Trophoblast cell (in vitro differentiated cells and primary cell): ENCODE measurements at regions not wholly inside any gene's neighbourhood (a gene's known extent, or its start where the extent isn't known, plus 50 kb on each side); places are given as distances from the start of the nearest gene placed in this dataset.

Experiments
- DNase-seq, 2 donors: peaks; one replicate each; pipeline ENCODE4 v3.0.0-alpha.2; 2016
- H2AFZ ChIP-seq: 2 replicates; pipeline ENCODE4 v1.6.1; 2013; ENCODE audit warnings: low read length, moderate library complexity, mild to moderate bottlenecking; ENCODE audit not compliant: insufficient read depth, poor library complexity
- H2AK5ac ChIP-seq: 2 replicates; pipeline ENCODE4 v1.6.1; 2013; ENCODE audit warnings: mild to moderate bottlenecking, low read length
- H2BK120ac ChIP-seq: 2 replicates; pipeline ENCODE4 v1.6.1; 2013; ENCODE audit warnings: low read length, mild to moderate bottlenecking, moderate library complexity; ENCODE audit not compliant: insufficient read depth, poor library complexity
- H2BK12ac ChIP-seq: 2 replicates; pipeline ENCODE4 v1.6.1; 2013; ENCODE audit warnings: mild to moderate bottlenecking, low read length, moderate library complexity
- H2BK5ac ChIP-seq: 2 replicates; pipeline ENCODE4 v1.6.1; 2013; ENCODE audit warnings: low read length, low read depth, moderate library complexity, mild to moderate bottlenecking; ENCODE audit not compliant: poor library complexity
- H3K14ac ChIP-seq: 2 replicates; pipeline ENCODE4 v1.6.1; 2013; ENCODE audit warnings: mild to moderate bottlenecking, low read length
- H3K18ac ChIP-seq: 2 replicates; pipeline ENCODE4 v1.6.1; 2013; ENCODE audit warnings: mild to moderate bottlenecking, low read length
- H3K23ac ChIP-seq: 2 replicates; pipeline ENCODE4 v1.6.1; 2013; ENCODE audit warnings: low read length
- H3K27ac ChIP-seq: 2 replicates; pipeline ENCODE4 v1.5.1; 2013; ENCODE audit warnings: low read depth, mild to moderate bottlenecking, inconsistent platforms, low read length, moderate library complexity
- H3K27me3 ChIP-seq: 2 replicates; pipeline ENCODE4 v1.6.1; 2013; ENCODE audit warnings: inconsistent platforms, mild to moderate bottlenecking, low read length, moderate library complexity; ENCODE audit not compliant: insufficient read depth
- H3K36me3 ChIP-seq, 2 experiments: 1 replicate in 1 of 2; 2 replicates in 1 of 2; pipeline ENCODE4 v1.6.1; 2013; ENCODE audit warnings: low read length in 2 of 2, mild to moderate bottlenecking in 2 of 2, moderate library complexity in 1 of 2; ENCODE audit not compliant: insufficient read depth in 2 of 2, control insufficient read depth in 1 of 2
- H3K4ac ChIP-seq: 2 replicates; pipeline ENCODE4 v1.6.1; 2013; ENCODE audit warnings: low read depth, mild to moderate bottlenecking, low read length, moderate library complexity
- H3K4me1 ChIP-seq, 2 experiments: 1 replicate in 1 of 2; 2 replicates in 1 of 2; pipeline ENCODE4 v1.6.1; 2013; ENCODE audit warnings: low read length in 2 of 2, mild to moderate bottlenecking in 2 of 2, moderate library complexity in 1 of 2; ENCODE audit not compliant: insufficient read depth in 2 of 2, control insufficient read depth in 1 of 2
- H3K4me2 ChIP-seq: 2 replicates; pipeline ENCODE4 v1.6.1; 2013; ENCODE audit warnings: inconsistent platforms, mild to moderate bottlenecking, low read length, moderate library complexity
- H3K4me3 ChIP-seq: 2 replicates; pipeline ENCODE4 v1.5.1; 2013; ENCODE audit warnings: mild to moderate bottlenecking, low read depth, low read length, inconsistent platforms
- H3K79me1 ChIP-seq: one replicate; pipeline ENCODE4 v1.6.1; 2013; ENCODE audit warnings: low read length
- H3K79me2 ChIP-seq: 2 replicates; pipeline ENCODE4 v1.6.1; 2013; ENCODE audit warnings: low read length, mild to moderate bottlenecking; ENCODE audit not compliant: control insufficient read depth, insufficient read depth, poor library complexity
- H3K9ac ChIP-seq: 2 replicates; pipeline ENCODE4 v1.6.1; 2013; ENCODE audit warnings: mild to moderate bottlenecking, low read length
- H3K9me3 ChIP-seq: 2 replicates; pipeline ENCODE4 v1.6.1; 2013; ENCODE audit warnings: low read depth, mild to moderate bottlenecking, control low read depth, inconsistent platforms, low read length; ENCODE audit not compliant: insufficient read depth
- H4K12ac ChIP-seq: 2 replicates; pipeline ENCODE4 v1.6.1; 2013; ENCODE audit warnings: low read depth, mild to moderate bottlenecking, low read length, moderate library complexity
- H4K8ac ChIP-seq: 2 replicates; pipeline ENCODE4 v1.6.1; 2013; ENCODE audit warnings: low read depth, mild to moderate bottlenecking, low read length, moderate library complexity
- H4K91ac ChIP-seq: one replicate; pipeline ENCODE4 v1.6.1; 2013; ENCODE audit warnings: low read depth, mild to moderate bottlenecking, low read length, moderate library complexity
- WGBS: extraction: QIAGEN DNeasy Blood & Tissue Kit; methylation state at CpG from one replicate; pipeline ENCODE4 v1.1.7; 2013; ENCODE audit warnings: missing lambda C conversion rate; ENCODE audit not compliant: insufficient read length, insufficient coverage; ENCODE audit errors: extremely low coverage; 5-methylcytosine and 5-hydroxymethylcytosine counted together

DNA sequence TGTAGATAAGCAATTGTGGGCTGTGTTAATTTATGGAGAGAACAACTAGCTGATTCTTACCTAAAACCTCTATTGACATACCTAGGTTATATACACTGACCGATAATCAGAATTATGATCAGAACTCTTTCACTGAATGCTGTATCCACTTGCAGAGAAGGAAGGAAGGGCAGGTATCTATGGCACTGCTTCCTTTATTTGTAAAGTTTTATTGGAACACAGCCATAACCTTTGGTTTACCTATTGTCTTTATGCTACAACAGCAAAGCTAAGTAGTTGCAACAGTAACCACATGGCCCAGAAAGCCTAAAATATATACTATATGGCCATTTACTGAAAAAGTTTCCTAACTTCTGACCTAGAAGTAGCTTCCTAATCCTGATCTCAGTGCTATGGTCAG is 358.9 kb upstream of the ARID1B start:
- Histone ChIP-seq H3K4me3 (no peak overlapping the region), H4K12ac (no peak overlapping the region), H3K23ac (no peak overlapping the region), H2AK5ac (no peak overlapping the region), H2BK5ac (no peak overlapping the region), H3K27me3 (no peaks in the 10 kb centered on the region), H3K18ac (no peak overlapping the region), H4K91ac (no peak overlapping the region), H3K4me2 (no peak overlapping the region), H3K27ac (no peak overlapping the region), H3K9me3 (peaks cover 13% of the 10 kb centered on the region), H2AFZ (no peak overlapping the region), H3K79me1 (no peaks in the 10 kb centered on the region), H3K36me3 (no peaks in the 10 kb centered on the region), H3K79me2 (no peaks in the 10 kb centered on the region), H2BK12ac (no peak overlapping the region), H3K4ac (no peak overlapping the region), H3K14ac (no peak overlapping the region), H3K9ac (no peak overlapping the region), H2BK120ac (no peak overlapping the region), H3K4me1 (no peaks in the 10 kb centered on the region), H4K8ac (no peak overlapping the region)
- WGBS = no CpG with 5 or more reads among the region's 1 CpG
- DNase-seq = no peak

DNA sequence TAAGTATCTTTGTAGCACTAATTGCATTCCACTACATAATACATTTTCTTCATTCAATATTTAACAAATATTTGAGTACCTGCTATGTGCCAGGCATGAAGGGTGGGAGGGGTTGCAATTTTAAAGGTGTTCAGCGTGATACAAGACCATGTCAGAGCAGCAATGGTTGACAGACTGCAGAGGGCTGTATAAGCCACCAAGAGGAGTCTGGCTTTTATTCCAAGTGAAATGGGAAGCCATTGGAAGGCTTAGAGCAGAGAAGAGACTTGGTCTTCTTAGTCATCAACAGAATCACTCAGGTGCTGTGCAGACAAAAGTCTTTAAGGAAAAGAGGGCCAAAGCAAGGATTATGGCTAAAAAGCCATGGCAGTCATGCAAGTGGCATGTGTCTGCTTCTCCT is 360.8 kb upstream of the ARID1B start:
- H3K23ac ChIP-seq = no peak overlapping the region
- no peak overlapping the region for H4K91ac ChIP-seq
- no peak overlapping the region for H4K8ac ChIP-seq
- H3K36me3 ChIP-seq = no peaks in the 10 kb centered on the region
- H2BK5ac ChIP-seq = no peak overlapping the region
- H2BK12ac ChIP-seq = no peak overlapping the region
- no peak overlapping the region for H3K4me2 ChIP-seq
- no peak overlapping the region for H3K18ac ChIP-seq
- no peaks in the 10 kb centered on the region for H3K4me1 ChIP-seq
- no peaks in the 10 kb centered on the region for H3K27me3 ChIP-seq
- H3K4ac ChIP-seq = no peak overlapping the region
- H3K9ac ChIP-seq = no peak overlapping the region
- no peak overlapping the region for H4K12ac ChIP-seq
- no peak overlapping the region for H3K14ac ChIP-seq
- H3K79me2 ChIP-seq = no peaks in the 10 kb centered on the region
- no peak overlapping the region for H2AFZ ChIP-seq
- H2BK120ac ChIP-seq = no peak overlapping the region
- no peak overlapping the region for H2AK5ac ChIP-seq
- H3K4me3 ChIP-seq = no peak overlapping the region
- H3K9me3 ChIP-seq = peaks cover 3% of the 10 kb centered on the region
- no peak overlapping the region for H3K27ac ChIP-seq
- peak in 1 of 2 donors; percentile 37 for DNase-seq
- no CpG with 5 or more reads among the region's 1 CpG for WGBS
- H3K79me1 ChIP-seq = no peaks in the 10 kb centered on the region

DNA sequence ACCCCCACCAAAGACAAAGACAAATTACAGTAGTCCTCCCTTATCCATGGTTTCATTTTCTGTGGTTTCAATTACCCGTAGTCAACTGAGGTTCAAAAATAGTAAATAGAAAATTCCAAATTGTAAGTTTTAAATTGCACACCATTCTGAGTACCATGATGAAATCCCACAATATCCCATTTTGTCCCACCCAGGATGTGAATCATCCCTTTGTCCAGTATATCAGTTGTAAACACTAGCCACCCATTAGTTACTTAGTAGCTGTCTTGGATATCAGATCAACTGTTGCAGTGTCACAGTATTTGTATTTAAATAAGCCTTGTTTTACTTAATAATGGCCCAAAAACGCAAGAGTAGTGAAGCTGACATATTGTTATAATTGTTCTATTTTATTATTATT is 364.0 kb upstream of the ARID1B start:
- Histone ChIP-seq H3K9me3 (no peaks in the 10 kb centered on the region), H2AK5ac (no peak overlapping the region), H3K79me2 (no peaks in the 10 kb centered on the region), H3K4me2 (no peak overlapping the region), H3K27me3 (no peaks in the 10 kb centered on the region), H4K8ac (no peak overlapping the region), H3K4me1 (no peaks in the 10 kb centered on the region), H2BK120ac (no peak overlapping the region), H4K91ac (no peak overlapping the region), H2BK5ac (no peak overlapping the region), H4K12ac (no peak overlapping the region), H3K23ac (no peak overlapping the region), H3K18ac (no peak overlapping the region), H3K79me1 (no peaks in the 10 kb centered on the region), H3K14ac (no peak overlapping the region), H2AFZ (no peak overlapping the region), H3K4ac (no peak overlapping the region), H3K27ac (no peak overlapping the region), H3K36me3 (no peaks in the 10 kb centered on the region), H3K9ac (no peak overlapping the region), H2BK12ac (no peak overlapping the region), H3K4me3 (no peak overlapping the region)
- no peak for DNase-seq
- WGBS = no CpG with 5 or more reads among the region's 2 CpGs

DNA sequence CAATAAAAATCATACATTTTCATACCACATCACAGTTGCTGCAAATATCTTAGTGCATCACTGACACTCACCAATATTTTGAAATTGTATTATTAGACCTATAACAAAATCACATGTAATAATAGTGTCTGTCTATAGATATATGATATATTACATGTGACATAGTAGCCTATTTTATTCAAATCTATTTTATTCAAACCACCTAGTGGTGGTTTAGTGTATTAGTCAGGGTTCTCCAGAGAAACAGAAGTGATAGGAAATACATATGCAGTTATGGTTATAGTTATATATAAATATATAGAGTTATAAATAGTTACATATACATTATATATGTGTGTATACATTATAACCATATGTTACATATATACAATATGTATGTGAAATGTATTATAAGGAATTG is 366.5 kb upstream of the ARID1B start:
- no peak overlapping the region for H2AFZ ChIP-seq
- no peak overlapping the region for H4K12ac ChIP-seq
- H3K4me2 ChIP-seq = no peak overlapping the region
- H4K91ac ChIP-seq = no peak overlapping the region
- no peak overlapping the region for H2BK5ac ChIP-seq
- no peaks in the 10 kb centered on the region for H3K79me1 ChIP-seq
- H3K4ac ChIP-seq = no peak overlapping the region
- H3K79me2 ChIP-seq = no peaks in the 10 kb centered on the region
- H3K9me3 ChIP-seq = no peaks in the 10 kb centered on the region
- H3K36me3 ChIP-seq = no peaks in the 10 kb centered on the region
- no peaks in the 10 kb centered on the region for H3K4me1 ChIP-seq
- no peak overlapping the region for H2BK12ac ChIP-seq
- no peak overlapping the region for H3K27ac ChIP-seq
- no peak overlapping the region for H4K8ac ChIP-seq
- no peak overlapping the region for H3K4me3 ChIP-seq
- no peak overlapping the region for H3K14ac ChIP-seq
- no peak overlapping the region for H2BK120ac ChIP-seq
- H3K9ac ChIP-seq = no peak overlapping the region
- H2AK5ac ChIP-seq = no peak overlapping the region
- H3K23ac ChIP-seq = no peak overlapping the region
- H3K18ac ChIP-seq = no peak overlapping the region
- DNase-seq = no peak
- H3K27me3 ChIP-seq = no peaks in the 10 kb centered on the region

DNA sequence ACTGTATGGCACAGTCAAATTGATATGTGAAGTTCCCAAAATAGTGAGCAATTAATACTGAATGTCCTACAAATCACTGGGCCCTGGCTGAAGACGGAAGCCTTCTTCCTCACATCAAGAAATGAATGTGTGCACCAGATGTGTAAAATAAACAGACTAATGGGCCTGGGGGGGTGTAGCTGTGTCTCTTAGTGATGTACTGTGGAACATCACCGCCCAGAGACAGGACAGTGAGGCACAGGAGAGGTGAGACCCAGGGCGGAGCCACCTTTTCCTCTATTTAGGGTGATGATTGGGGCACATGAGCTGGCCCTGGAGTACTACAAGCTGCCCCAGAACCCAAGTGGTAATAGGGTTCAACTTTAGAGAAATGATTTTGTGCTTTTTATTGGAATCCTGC is 368.5 kb upstream of the ARID1B start:
- H2AFZ ChIP-seq = no peak overlapping the region
- DNase-seq = no peak
- no peak overlapping the region for H2BK120ac ChIP-seq
- no CpG with 5 or more reads among the region's 3 CpGs for WGBS
- H3K9ac ChIP-seq = no peak overlapping the region
- H2AK5ac ChIP-seq = no peak overlapping the region
- H3K4me3 ChIP-seq = no peak overlapping the region
- no peak overlapping the region for H3K18ac ChIP-seq
- H2BK5ac ChIP-seq = no peak overlapping the region
- H3K36me3 ChIP-seq = no peaks in the 10 kb centered on the region
- no peaks in the 10 kb centered on the region for H3K27me3 ChIP-seq
- H4K12ac ChIP-seq = no peak overlapping the region
- H4K8ac ChIP-seq = no peak overlapping the region
- no peaks in the 10 kb centered on the region for H3K4me1 ChIP-seq
- no peak overlapping the region for H2BK12ac ChIP-seq
- no peak overlapping the region for H3K23ac ChIP-seq
- no peak overlapping the region for H4K91ac ChIP-seq
- H3K79me2 ChIP-seq = no peaks in the 10 kb centered on the region
- H3K79me1 ChIP-seq = no peaks in the 10 kb centered on the region
- no peak overlapping the region for H3K4me2 ChIP-seq
- no peak overlapping the region for H3K27ac ChIP-seq
- no peaks in the 10 kb centered on the region for H3K9me3 ChIP-seq
- no peak overlapping the region for H3K14ac ChIP-seq
- H3K4ac ChIP-seq = no peak overlapping the region
